ENCODE measurements at regions not wholly inside any gene's neighbourhood (a gene's known extent, or its start where the extent isn't known, plus 50 kb on each side); places are given as distances from the start of the nearest gene placed in this dataset.

GRCh38 chr2:12663306-12664037, 53.3 kb upstream of the TRIB2 start:
- no peak for TF ChIP-seq CTCF (IDR thresholded peaks at IDR 0.05)
- no peak overlapping the region for H3K27ac ChIP-seq
- no peak for DNase-seq (ENCODE audit: low spot score)
- no peak overlapping the region for H3K4me3 ChIP-seq

GRCh38 chr2:12665334-12665733, 51.4 kb upstream of the TRIB2 start:
- no peak for DNase-seq (ENCODE audit: low spot score)
- no peak overlapping the region for H3K4me3 ChIP-seq
- H3K27ac ChIP-seq: no peak overlapping the region
- no peak for TF ChIP-seq CTCF (IDR thresholded peaks at IDR 0.05)

GRCh38 chr2:12666445-12666844, 50.3 kb upstream of the TRIB2 start:
- no peak for TF ChIP-seq CTCF (IDR thresholded peaks at IDR 0.05)
- no peak overlapping the region for H3K27ac ChIP-seq
- no peak overlapping the region for H3K4me3 ChIP-seq
- DNase-seq (ENCODE audit: low spot score): no peak

Measured in coronary artery (tissue), 2 donors.